GM21526 (cell line): ENCODE measurements at regions not wholly inside any gene's neighbourhood (a gene's known extent, or its start where the extent isn't known, plus 50 kb on each side); places are given as distances from the start of the nearest gene placed in this dataset.

Source experiments
- ATAC-seq: cut with Tn5 transposase; IDR thresholded peaks from one replicate; pipeline ENCODE4 v1.9.1; 2021; ENCODE audit warnings: moderate library complexity; ENCODE audit not compliant: unreplicated experiment, low FRiP score

GRCh38 chr2:219878516-219878915, 251.1 kb downstream of the SLC4A3 start:
- ATAC-seq = no peak

- ATAC-seq = no peak
These were observed 254.4 kb downstream of the SLC4A3 start for GRCh38 chr2:219881851-219882250.

- ATAC-seq = no peak
These were observed 259.2 kb downstream of the SLC4A3 start for GRCh38 chr2:219886615-219887014.

DNA sequence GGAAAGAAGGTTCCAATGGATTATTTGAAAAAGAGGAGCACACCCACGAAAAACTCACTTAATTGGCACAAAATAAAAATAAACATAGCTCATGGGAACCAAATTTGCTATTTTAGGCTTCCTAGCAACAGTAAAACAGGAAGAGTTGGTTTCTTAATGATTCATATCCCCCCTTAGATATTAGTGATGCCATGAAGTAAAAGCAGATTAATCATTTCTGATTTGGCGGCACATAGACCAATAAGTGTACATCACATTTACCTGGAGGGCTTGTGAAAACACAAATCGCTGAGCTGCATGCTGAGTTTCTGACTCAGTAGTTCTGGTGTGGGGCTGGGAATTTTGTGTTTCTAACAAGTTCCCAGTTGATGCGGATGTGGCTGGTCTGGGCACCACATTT, 260.4 kb downstream of the SLC4A3 start:
- ATAC-seq = no peak

- ATAC-seq = no peak
These were observed 266.1 kb downstream of the SLC4A3 start for GRCh38 chr2:219893541-219893940.

DNA sequence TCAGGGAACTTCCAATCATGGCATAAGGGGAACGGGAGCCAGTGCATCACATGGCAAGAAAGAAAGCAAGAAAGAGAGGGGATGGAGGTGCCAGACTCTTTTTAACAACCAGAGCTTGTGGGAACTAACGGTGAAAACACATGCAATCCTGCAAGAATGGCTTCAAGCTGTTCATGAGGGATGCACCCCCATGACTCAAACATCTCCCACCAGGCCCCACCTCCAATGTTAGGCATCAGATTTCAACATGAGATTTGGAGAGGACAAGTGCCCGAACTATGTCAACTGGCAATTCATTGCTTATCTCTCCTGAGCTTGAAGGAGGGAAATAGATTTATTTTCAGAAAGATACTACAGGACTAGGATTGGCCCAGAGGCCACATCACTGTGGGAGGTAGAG, 270.0 kb downstream of the SLC4A3 start:
- no peak for ATAC-seq

GRCh38 chr2:219901155-219901554, 273.7 kb downstream of the SLC4A3 start:
- ATAC-seq = peak; percentile 76

DNA sequence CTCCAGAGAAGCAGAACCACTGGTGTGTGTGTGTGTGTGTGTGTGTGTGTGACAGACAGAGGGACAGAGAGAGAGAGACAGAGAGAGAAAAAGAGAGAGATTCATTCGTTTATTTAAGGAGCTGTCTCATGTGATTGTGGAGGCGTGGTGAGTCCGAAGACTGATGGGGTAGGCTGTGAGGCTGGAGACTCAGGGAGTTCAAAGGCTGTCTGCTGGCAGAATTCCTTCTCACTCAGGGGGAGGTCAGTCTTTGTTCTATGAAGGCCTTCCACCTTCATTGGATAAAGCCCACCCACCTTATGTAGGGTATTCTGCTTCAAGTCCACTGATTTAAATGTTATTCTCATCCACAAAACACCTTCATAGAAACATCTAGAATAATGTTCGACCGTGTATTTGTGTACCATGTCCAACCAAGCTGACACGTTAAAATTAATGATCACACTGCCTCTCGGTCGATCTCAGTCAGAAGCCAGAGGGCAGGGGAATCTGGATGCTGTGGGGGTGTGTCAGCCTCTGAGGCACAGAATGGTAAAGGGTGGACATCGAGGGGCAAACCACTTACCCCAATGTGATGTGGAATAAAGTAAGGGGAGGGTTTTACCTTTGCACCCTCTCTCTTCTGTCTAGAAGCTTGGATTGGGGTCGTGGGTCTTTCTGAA, 275.6 kb downstream of the SLC4A3 start:
- no peak for ATAC-seq

DNA sequence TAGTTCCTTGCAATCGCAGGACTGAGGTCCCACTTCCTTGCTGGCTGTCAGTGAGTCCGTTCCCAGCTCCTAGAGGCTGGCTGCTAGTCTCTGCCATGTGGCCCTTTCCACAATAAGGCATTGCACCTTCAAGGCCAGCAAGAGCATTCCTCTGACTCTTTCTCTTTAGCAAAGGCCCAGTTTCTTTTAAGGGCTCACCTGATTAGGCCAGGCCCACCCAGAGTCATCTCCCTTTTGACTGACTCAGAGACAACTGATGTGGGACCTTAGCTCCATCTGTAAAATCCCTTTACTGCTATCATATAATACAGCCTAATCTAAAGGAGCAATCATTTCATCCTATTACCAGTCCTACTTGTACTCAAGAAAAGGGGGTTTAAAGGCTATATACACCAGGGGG, 278.2 kb downstream of the SLC4A3 start:
- ATAC-seq = no peak

DNA sequence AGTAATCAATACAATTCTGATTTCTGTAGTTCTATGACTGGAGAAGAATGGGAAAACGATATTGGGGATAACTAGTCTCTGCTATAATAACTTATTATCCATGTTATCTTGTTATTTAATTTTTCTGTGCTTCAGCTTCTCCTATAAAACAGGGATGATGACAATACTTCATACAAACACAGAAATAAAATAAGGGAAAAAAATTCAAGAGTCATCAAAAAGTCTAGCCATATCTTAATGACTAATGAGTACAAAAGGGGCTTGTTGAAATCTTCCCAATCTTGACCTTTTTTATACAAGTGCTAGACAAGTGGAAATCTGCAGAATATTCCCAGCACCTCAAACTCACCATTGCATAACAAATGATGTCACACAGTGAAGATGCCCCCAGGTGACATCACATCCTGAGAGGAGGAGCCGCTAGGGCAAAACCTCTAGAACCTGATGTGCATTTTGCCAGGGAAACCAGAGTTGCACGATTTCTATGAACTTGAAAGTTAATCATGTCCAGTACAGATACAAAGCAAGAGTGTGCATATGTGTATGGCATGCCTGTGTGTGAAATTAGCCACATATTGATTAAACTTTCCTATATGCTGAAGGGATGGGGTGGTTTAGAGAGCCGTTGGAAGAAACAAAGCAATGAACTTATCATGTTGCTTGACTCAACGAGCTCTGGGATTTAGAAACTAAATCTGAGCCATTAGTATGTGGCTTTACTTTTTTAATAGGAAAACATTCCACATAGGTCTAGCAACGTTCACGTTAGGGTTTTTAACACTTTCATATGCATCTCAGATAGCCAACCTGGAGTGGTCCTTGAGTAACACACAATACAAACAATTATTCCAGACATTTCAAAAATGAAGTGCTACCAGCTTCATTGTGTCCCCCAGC, 278.9 kb downstream of the SLC4A3 start:
- no peak for ATAC-seq

GRCh38 chr2:219907011-219907365, 279.6 kb downstream of the SLC4A3 start:
- no peak for ATAC-seq

DNA sequence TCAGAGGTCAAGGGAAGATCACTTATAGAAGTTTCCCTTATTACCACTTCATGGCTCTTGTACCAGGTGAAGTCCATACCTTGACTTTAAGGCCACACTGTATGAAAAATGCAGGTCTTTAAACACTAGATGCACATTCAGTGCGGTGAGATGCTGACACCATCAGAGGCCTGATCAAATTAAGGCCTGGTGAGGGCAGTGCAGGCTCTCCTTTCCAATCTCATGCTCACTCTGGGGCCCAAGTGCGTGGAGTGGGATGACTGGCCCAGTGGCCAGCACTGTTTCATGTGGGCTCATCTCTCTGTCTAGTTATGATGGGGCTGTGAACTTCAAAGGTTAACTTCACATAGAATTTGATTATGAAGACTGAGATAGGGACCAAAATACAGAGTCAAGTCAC, 281.1 kb downstream of the SLC4A3 start:
- ATAC-seq = no peak

DNA sequence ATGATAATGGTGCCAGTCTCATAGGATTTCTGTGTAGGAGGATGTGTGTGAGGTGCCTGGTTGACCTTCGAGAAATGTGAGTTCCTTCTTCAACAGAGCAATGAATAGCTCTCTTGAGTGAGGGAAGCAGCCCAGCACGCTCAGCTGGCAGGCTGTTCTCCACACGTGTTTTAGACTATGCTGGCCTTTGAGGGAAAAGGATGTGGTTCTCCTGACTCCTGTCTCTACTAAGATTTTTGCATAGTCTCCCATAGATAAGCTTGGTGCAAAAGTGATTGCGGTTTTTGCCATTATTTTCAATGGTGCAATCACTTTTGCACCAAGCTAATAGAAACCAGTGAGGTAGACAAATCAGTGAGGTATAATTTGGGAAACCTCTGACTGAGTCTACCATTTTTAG, 284.1 kb downstream of the SLC4A3 start:
- ATAC-seq = no peak

- no peak for ATAC-seq
These were observed 285.1 kb downstream of the SLC4A3 start for GRCh38 chr2:219912491-219912921.

- no peak for ATAC-seq
These were observed 287.1 kb downstream of the SLC4A3 start for GRCh38 chr2:219914577-219914976.

DNA sequence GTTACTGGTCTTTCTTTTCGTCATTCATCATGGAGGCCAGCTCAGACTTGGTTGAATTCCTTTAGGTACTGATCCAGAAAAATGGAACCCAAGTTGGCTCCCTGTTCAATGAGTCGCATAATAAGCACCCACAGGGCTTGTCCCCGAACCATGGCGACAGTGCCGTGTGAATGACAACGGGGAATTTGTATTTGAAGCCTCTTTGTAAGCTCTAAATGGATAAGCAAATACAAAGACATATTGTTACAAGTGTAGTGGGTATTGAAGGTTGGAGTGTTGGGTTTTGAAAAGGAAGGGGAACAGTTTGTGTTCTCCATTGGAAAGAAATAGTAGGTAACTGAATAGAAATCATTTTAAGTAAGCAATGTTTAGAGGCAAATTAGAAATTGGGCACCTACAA, 288.9 kb downstream of the SLC4A3 start:
- ATAC-seq = no peak

DNA sequence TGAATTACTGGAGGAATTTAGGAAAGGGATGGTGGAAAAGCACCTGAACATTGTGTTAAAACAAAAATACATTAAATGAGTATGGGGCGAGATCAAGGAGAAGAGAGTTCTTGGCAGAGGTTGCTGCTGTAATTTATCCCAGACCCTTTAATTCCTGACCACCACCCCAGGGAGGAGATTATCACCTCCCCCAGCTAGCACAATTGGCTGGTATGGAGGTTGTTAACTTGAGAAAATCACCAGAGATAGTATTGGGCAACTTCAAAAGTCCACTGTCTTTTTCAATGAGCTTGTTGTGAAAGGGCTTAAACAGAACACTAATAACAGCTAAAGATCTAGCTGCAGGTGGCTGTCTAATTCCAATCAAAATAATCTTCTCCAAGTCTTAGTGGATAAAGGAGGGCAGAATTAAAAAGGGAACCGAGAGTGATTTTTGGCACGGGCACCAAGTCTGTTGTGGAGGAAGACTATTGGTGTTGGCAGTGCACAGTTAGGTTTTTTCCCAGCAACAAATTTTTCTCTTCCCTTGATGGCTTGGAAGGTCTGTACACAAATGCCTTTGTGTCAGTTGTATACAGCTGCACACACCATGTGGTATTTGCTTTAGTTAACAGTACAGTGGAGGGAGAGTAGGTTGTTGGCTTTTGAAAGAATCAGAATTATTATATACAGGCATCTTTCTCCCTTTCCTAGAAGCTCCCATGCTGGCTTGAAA, 289.5 kb downstream of the SLC4A3 start:
- ATAC-seq = no peak

GRCh38 chr2:219918254-219918653, 290.8 kb downstream of the SLC4A3 start:
- ATAC-seq = no peak

DNA sequence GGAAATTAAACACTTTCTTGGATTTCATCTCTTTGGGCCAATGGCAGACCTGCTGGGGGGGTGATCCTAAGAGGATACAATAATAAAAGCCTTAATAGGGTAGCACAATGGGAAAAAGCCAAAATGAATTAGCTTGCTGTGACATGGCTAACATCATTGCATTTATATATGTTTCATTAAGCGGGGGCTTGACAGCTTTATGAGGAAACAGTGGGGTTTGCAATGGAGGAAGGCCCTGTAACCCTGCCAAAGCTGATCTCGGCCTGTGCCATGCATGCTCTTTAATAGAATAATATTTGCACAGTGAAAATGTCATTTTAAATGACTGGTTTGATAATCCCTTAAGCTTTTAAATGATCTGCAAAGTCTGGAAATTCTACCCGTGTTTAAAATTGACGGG, 291.5 kb downstream of the SLC4A3 start:
- no peak for ATAC-seq

- ATAC-seq = no peak
These were observed 292.1 kb downstream of the SLC4A3 start for GRCh38 chr2:219919506-219919905.

- ATAC-seq = no peak
These were observed 302.4 kb downstream of the SLC4A3 start for GRCh38 chr2:219929835-219930234.
